Stimulated activated CD4-positive, alpha-beta T cell treated with anti-CD3 and anti-CD28 coated beads, TNF-alpha, amount 100 ng/mL, for 4 hours (primary cell): ENCODE measurements at regions not wholly inside any gene's neighbourhood (a gene's known extent, or its start where the extent isn't known, plus 50 kb on each side); places are given as distances from the start of the nearest gene placed in this dataset.
"Not testable (repeated sequence)": the region's sequence is repeated elsewhere in the genome, so short reads cannot be mapped to it uniquely, and the experiment has no call there.

Experiments used
- DNase-seq, 3 experiments: peaks; one replicate each; pipeline ENCODE4 v3.0.0-alpha.2; 2020; ENCODE audit warnings: low read depth in 3 of 3

GRCh38 chr9:63912451-63912850 lies 1372.6 kb downstream of the FOXD4L5 start:
- DNase-seq, result not testable (repeated sequence)

GRCh38 chr9:63909076-63909475 lies 1375.9 kb downstream of the FOXD4L5 start:
- DNase-seq, result not testable (repeated sequence)

GRCh38 chr9:63899637-63900190 lies 1385.3 kb downstream of the FOXD4L5 start:
- not testable (repeated sequence) for DNase-seq

- not testable (repeated sequence) for DNase-seq
Observed at GRCh38 chr9:63881386-63881785, 1403.6 kb downstream of the FOXD4L5 start.

GRCh38 chr9:63876380-63876779 lies 1408.6 kb downstream of the FOXD4L5 start:
- not testable (repeated sequence) for DNase-seq

- no peak for DNase-seq
Observed at GRCh38 chr9:63859475-63860215, 1425.4 kb downstream of the FOXD4L5 start.

- DNase-seq, result not testable (repeated sequence)
Observed at GRCh38 chr9:63859090-63859474, 1425.9 kb downstream of the FOXD4L5 start.

GRCh38 chr9:63853140-63853751 lies 1431.8 kb downstream of the FOXD4L5 start:
- DNase-seq, result not testable (repeated sequence)

GRCh38 chr9:63824804-63825203 lies 1460.2 kb downstream of the FOXD4L5 start:
- not testable (repeated sequence) for DNase-seq

GRCh38 chr9:63823375-63824201 lies 1461.4 kb downstream of the FOXD4L5 start:
- not testable (repeated sequence) for DNase-seq

GRCh38 chr9:63822615-63823374 lies 1462.2 kb downstream of the FOXD4L5 start:
- DNase-seq, result not testable (repeated sequence)

GRCh38 chr9:63821293-63821692 lies 1463.7 kb downstream of the FOXD4L5 start:
- DNase-seq, result not testable (repeated sequence)

- not testable (repeated sequence) for DNase-seq
Observed at GRCh38 chr9:63820882-63821281, 1464.1 kb downstream of the FOXD4L5 start.

GRCh38 chr9:63820383-63820782 lies 1464.6 kb downstream of the FOXD4L5 start:
- DNase-seq, result not testable (repeated sequence)

- peak; percentile 18 to 44 (median 28) for DNase-seq
Observed at GRCh38 chr9:63817622-63818518, 1467.1 kb downstream of the FOXD4L5 start.

- peak; percentile 32 to 47 (median 41) for DNase-seq
Observed at GRCh38 chr9:63816751-63817621, 1468.0 kb downstream of the FOXD4L5 start.

GRCh38 chr9:63814970-63815669 lies 1469.9 kb downstream of the FOXD4L5 start:
- DNase-seq, result not testable (repeated sequence)

- not testable (repeated sequence) for DNase-seq
Observed at GRCh38 chr9:63813391-63814021, 1471.5 kb downstream of the FOXD4L5 start.
